Activated CD8-positive, alpha-beta T cell treated with anti-CD3 and anti-CD28 coated beads for 36 hours (primary cell): ENCODE measurements at regions not wholly inside any gene's neighbourhood (a gene's known extent, or its start where the extent isn't known, plus 50 kb on each side); places are given as distances from the start of the nearest gene placed in this dataset.

ENCODE experiments used
- ATAC-seq: fragments of 200-7000 bp; cut with Tn5 transposase; one replicate; pipeline ENCODE4 v1.10.0; 2021; ENCODE audit warnings: mild to moderate bottlenecking, moderate library complexity
- CTCF ChIA-PET: fragments of 350-600 bp; sonication (Branson Sonifier 250); formaldehyde crosslinking; loops from one replicate; lab custom pipeline; 2021; ENCODE audit warnings: antibody characterized with exemption; lab: Charles Lee
- POLR2A ChIA-PET: fragments of 350-600 bp; sonication (Branson Sonifier 250); formaldehyde crosslinking; loops from one replicate; lab custom pipeline; 2021; ENCODE audit warnings: antibody characterized with exemption; lab: Charles Lee
- DNase-seq: peaks from one replicate; pipeline ENCODE4 v3.0.0-alpha.2; 2020
- H3K27ac Mint-ChIP-seq: one replicate; pipeline ENCODE4 v1.8.0; 2021; ENCODE audit warnings: mild to moderate bottlenecking, mixed read lengths
- H3K27me3 Mint-ChIP-seq: one replicate; pipeline ENCODE4 v1.8.0; 2021; ENCODE audit warnings: mixed read lengths
- H3K36me3 Mint-ChIP-seq: one replicate; pipeline ENCODE4 v1.8.0; 2021; ENCODE audit warnings: low read depth, mixed read lengths
- H3K4me1 Mint-ChIP-seq: one replicate; pipeline ENCODE4 v1.8.0; 2021; ENCODE audit warnings: low read depth, mixed read lengths
- H3K4me3 Mint-ChIP-seq: one replicate; pipeline ENCODE4 v1.8.0; 2021; ENCODE audit warnings: mild to moderate bottlenecking, moderate library complexity, mixed read lengths
- H3K9me3 Mint-ChIP-seq: one replicate; pipeline ENCODE4 v1.8.0; 2021; ENCODE audit warnings: mixed read lengths
- intact Hi-C: fragments of 100-400 bp; cut with micrococcal nuclease; formaldehyde crosslinking; loops from one replicate; pipeline ENCODE4 v1.10.0; 2022
- TF ChIP-seq, protein P1 (sequence below): fragments of 200-600 bp; IDR thresholded peaks from one replicate; pipeline ENCODE4 v1.8.0; 2022; ENCODE audit warnings: antibody characterized with exemption, mild to moderate bottlenecking

DNA sequence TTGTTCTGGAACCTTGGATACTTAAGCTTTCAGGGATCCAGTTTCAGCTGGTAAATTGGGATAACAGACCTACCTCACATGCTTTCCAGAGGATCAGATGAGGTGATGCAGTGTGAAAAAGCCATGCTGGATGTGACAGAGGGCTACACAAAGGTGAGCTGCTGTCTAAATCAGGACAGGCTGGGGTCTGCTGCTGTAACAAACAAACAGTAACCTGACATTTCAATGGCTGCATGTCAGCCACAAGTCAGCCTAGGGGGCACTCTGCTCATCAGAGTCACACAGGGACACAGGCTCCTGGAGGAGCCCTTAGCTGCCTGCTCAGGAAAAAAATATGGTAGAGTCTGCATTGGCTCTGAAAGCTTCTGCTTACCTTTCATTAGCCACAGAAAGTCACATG is 66.7 kb upstream of the EGFLAM start:
- Mint-ChIP-seq H3K4me1 (no peaks in the 10 kb centered on the region), H3K4me3 (no peak overlapping the region), H3K27me3 (peaks cover 18% of the 10 kb centered on the region), H3K36me3 (no peaks in the 10 kb centered on the region), H3K27ac (no peak overlapping the region), H3K9me3 (no peaks in the 10 kb centered on the region)
- ATAC-seq (no peak), DNase-seq (no peak)
- intact Hi-C loops: loop anchor here (2.0 to 5.0 kb wide), 2 partner anchors 355 to 779 kb away; no protein-coding TSS in a partner anchor
- CTCF ChIA-PET: interaction anchor here (1.1 to 3.2 kb wide), 9 partner anchors 12 to 779 kb away, joined by 3 to 27 read pairs (median 8); no protein-coding TSS in a partner anchor
- TF ChIP-seq, protein P1, sequence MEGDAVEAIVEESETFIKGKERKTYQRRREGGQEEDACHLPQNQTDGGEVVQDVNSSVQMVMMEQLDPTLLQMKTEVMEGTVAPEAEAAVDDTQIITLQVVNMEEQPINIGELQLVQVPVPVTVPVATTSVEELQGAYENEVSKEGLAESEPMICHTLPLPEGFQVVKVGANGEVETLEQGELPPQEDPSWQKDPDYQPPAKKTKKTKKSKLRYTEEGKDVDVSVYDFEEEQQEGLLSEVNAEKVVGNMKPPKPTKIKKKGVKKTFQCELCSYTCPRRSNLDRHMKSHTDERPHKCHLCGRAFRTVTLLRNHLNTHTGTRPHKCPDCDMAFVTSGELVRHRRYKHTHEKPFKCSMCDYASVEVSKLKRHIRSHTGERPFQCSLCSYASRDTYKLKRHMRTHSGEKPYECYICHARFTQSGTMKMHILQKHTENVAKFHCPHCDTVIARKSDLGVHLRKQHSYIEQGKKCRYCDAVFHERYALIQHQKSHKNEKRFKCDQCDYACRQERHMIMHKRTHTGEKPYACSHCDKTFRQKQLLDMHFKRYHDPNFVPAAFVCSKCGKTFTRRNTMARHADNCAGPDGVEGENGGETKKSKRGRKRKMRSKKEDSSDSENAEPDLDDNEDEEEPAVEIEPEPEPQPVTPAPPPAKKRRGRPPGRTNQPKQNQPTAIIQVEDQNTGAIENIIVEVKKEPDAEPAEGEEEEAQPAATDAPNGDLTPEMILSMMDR: no peak
- POLR2A ChIA-PET: no interaction called here

DNA sequence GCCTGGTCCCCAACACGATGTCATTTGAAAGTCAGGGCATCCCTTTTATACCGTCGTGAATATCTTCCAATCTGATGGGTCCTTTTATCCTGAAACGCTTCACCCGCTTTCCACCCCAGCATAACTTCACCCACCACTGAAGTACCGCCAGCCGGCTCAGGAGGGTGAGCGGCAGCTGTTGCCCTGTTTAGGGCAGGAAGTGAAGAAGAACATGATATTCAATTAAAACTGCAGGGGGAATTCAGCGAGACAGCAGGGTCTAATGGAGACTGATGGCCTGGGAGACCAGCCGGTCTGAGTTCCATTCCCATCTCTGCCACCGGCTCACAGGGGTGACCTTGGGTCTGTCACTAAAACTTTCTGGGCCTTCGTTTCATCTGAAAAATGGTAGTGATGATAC is 68.2 kb upstream of the EGFLAM start:
- Mint-ChIP-seq H3K36me3 (no peaks in the 10 kb centered on the region), H3K4me1 (no peaks in the 10 kb centered on the region), H3K27me3 (peaks cover 17% of the 10 kb centered on the region), H3K4me3 (no peak overlapping the region), H3K27ac (no peak overlapping the region), H3K9me3 (no peaks in the 10 kb centered on the region)
- no peak for ATAC-seq
- intact Hi-C loops: loop anchor here (5.0 kb wide), 1 partner anchor 778 kb away; no protein-coding TSS in a partner anchor
- TF ChIP-seq, protein P1: no peak
- CTCF ChIA-PET: no interaction called here
- no peak for DNase-seq
- POLR2A ChIA-PET: no interaction called here

DNA sequence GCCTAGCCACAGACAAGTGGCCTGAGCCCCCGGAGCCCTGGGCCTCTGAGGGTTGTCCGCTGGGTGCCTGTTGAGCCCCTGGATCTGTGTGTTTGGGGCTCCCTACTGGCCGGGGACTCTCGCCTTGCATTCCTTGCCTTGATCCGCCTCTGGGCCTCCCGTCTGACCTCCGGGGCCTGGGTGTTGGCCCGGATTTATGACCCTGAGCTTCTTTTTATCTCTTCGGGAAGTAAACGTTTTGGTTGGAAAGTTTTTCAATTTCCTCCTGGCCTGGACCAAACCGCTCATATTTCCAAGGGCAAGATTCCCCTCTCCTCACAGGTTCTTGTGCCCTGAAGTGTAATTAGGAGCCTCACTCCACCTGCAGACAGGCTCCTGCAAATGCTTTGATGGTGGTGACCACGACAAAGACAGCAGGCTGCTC is 69.3 kb upstream of the EGFLAM start:
- Mint-ChIP-seq H3K36me3 (no peaks in the 10 kb centered on the region), H3K27me3 (peaks cover 8% of the 10 kb centered on the region), H3K27ac (no peak overlapping the region), H3K9me3 (no peaks in the 10 kb centered on the region), H3K4me3 (no peak overlapping the region), H3K4me1 (no peaks in the 10 kb centered on the region)
- no peak for ATAC-seq
- intact Hi-C loops: no loop called here
- POLR2A ChIA-PET: no interaction called here
- CTCF ChIA-PET: no interaction called here
- TF ChIP-seq, protein P1: no peak
- DNase-seq: no peak

DNA sequence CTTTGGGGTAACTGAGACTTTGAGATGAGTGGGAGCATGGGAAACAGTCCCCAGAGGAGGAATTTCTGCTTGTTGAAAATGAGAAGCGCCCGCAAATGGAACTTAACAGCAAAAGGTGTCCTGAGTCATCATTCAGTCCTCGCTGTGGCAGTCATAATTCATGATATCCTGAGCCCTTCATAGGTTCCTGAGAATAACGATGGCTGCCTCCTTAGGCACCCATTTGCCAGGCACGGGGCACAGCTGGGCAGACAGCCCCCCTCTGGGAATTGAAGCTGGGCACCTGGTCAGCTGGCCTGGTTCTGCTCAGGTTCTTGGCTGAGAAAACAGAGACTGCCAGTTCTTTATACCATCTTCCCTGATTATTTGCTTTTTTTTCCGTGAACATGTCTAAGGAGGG is 69.8 kb upstream of the EGFLAM start:
- CTCF ChIA-PET: no interaction called here
- TF ChIP-seq, protein P1: no peak
- Mint-ChIP-seq H3K4me3 (no peak overlapping the region), H3K27ac (no peak overlapping the region), H3K4me1 (no peaks in the 10 kb centered on the region), H3K27me3 (peaks cover 4% of the 10 kb centered on the region), H3K36me3 (no peaks in the 10 kb centered on the region), H3K9me3 (no peaks in the 10 kb centered on the region)
- POLR2A ChIA-PET: no interaction called here
- no peak for DNase-seq
- no peak for ATAC-seq
- intact Hi-C loops: no loop called here

DNA sequence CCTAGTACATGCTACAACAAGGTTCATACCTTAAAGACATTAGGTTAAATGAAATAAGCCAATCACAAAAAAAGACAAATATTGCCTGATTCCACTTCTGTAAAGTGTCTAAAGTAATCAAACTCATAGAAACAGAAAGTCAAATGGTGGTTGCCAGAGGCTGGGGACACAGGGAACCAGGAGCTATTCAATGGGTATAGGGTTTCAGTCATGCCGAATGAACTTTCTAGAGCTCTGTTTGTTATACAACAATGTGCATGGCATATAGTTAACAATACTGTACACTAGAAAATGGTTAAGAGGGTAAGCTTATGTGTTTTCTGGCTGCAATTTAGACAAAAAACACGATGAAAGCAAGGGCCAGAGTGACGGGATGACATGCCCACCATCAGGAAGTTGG is 70.8 kb upstream of the EGFLAM start:
- POLR2A ChIA-PET: no interaction called here
- no peaks in the 10 kb centered on the region for H3K36me3 Mint-ChIP-seq
- DNase-seq: no peak

More for the DNA sequence above, 70.8 kb upstream of the EGFLAM start:
- ATAC-seq: no peak
- no peaks in the 10 kb centered on the region for H3K9me3 Mint-ChIP-seq
- CTCF ChIA-PET: no interaction called here
- H3K27ac Mint-ChIP-seq: no peak overlapping the region
- intact Hi-C loops: no loop called here
- TF ChIP-seq, protein P1: no peak
- H3K27me3 Mint-ChIP-seq: no peaks in the 10 kb centered on the region
- no peak overlapping the region for H3K4me3 Mint-ChIP-seq
- no peaks in the 10 kb centered on the region for H3K4me1 Mint-ChIP-seq
